K562 (cell line): ENCODE measurements at regions not wholly inside any gene's neighbourhood (a gene's known extent, or its start where the extent isn't known, plus 50 kb on each side); places are given as distances from the start of the nearest gene placed in this dataset.

Experiments used
- ATAC-seq: fragments of 200-7000 bp; cut with Tn5 transposase; 3 replicates; pipeline ENCODE4 v1.9.1; 2020; ENCODE audit warnings: moderate library complexity
- BruUV-seq: library from RNA; stranded (reverse); fragments of 400-500 nt; replicated peaks from 2 replicates; lab custom pipeline; 2021; lab: Mats Ljungman, UMichigan
- CTCF ChIA-PET: fragments of 300-600 bp; formaldehyde crosslinking; extraction: SDS; loops from one replicate; lab custom pipeline; 2021; ENCODE audit warnings: low intra/inter-chr PET ratio; lab: Yijun Ruan, JAX
- POLR2A ChIA-PET: fragments of 300-600, 350-650 bp; sonication (Branson Sonifier 250); formaldehyde crosslinking; extraction: SDS; loops from one replicate; lab custom pipeline; 2021; ENCODE audit warnings: antibody characterized with exemption, inconsistent platforms; lab: Yijun Ruan, JAX
- DNase-seq, 4 experiments: peaks; one replicate each; pipeline versions ENCODE4 v3.0.0 to v3.0.0-alpha.2; 2011 to 2018; ENCODE audit warnings: low spot score in 3 of 4, mixed read lengths in 3 of 4; ENCODE audit errors: extremely low read depth in 1 of 4
- FAIRE-seq: peaks from 2 replicates; lab custom pipeline; 2011; peaks lifted over from hg19 to GRCh38; lab: Jason Lieb, UNC
- H2AFZ ChIP-seq: 2 replicates; pipeline ENCODE4 v1.6.0; 2011; ENCODE audit warnings: low read depth, low read length, control low read depth, inconsistent platforms
- H3K27ac ChIP-seq: fragments of 200-600 bp; 3 replicates; pipeline ENCODE4 v1.8.0; 2011; ENCODE audit warnings: low read depth, mild to moderate bottlenecking, control low read depth, inconsistent platforms, low read length, moderate library complexity, mixed read lengths; ENCODE audit errors: extremely low read depth
- H3K27me3 ChIP-seq, 2 experiments: fragments of 300-600 bp in 1 of 2; 2 replicates in 1 of 2; 3 replicates in 1 of 2; pipeline versions ENCODE4 v1.6.0 to v1.8.0; 2011; ENCODE audit warnings: inconsistent platforms in 2 of 2, low read length in 2 of 2, mild to moderate bottlenecking in 1 of 2, mixed read lengths in 1 of 2, moderate library complexity in 1 of 2; ENCODE audit not compliant: control insufficient read depth in 2 of 2, insufficient read depth in 2 of 2
- H3K36me3 ChIP-seq: fragments of 300-600 bp; 3 replicates; pipeline ENCODE4 v1.8.0; 2011; ENCODE audit warnings: mild to moderate bottlenecking, low read length, inconsistent platforms; ENCODE audit not compliant: control insufficient read depth, insufficient read depth
- H3K4me1 ChIP-seq, 2 experiments: fragments of 200-600 bp in 1 of 2; replicated peaks in 1 of 2; 2 replicates in 1 of 2; 3 replicates in 1 of 2; pipeline versions ENCODE4 v1.5.1 to v1.8.0; 2011; ENCODE audit warnings: inconsistent platforms in 2 of 2, low read length in 2 of 2, mild to moderate bottlenecking in 1 of 2, mixed read lengths in 1 of 2, moderate library complexity in 1 of 2; ENCODE audit not compliant: control insufficient read depth in 2 of 2, insufficient read depth in 2 of 2
- H3K4me2 ChIP-seq: 2 replicates; pipeline ENCODE4 v1.6.1; 2011; ENCODE audit warnings: low read length, control low read depth, inconsistent platforms, mixed read lengths; ENCODE audit not compliant: insufficient read depth
- H3K4me3 ChIP-seq: fragments of 200-600 bp; sonication (generic), shearing (Covaris generic); 2 replicates; pipeline ENCODE4 v1.5.1; 2016; ENCODE audit warnings: control low read depth, inconsistent platforms
- H3K79me2 ChIP-seq: fragments of 200-600 bp; 3 replicates; pipeline ENCODE4 v1.8.0; 2011; ENCODE audit warnings: low read length, inconsistent platforms; ENCODE audit not compliant: control insufficient read depth, insufficient read depth
- H3K9ac ChIP-seq, 2 experiments: 2 replicates each; pipeline versions ENCODE4 v1.6.0 to v1.6.1; 2011; ENCODE audit warnings: low read depth in 2 of 2, low read length in 2 of 2, control low read depth in 1 of 2, inconsistent platforms in 1 of 2, mild to moderate bottlenecking in 1 of 2, mixed read lengths in 1 of 2; ENCODE audit not compliant: insufficient read depth in 1 of 2
- H3K9me1 ChIP-seq: one replicate; pipeline ENCODE4 v1.6.0; 2011; ENCODE audit warnings: inconsistent platforms, mild to moderate bottlenecking, low read length, moderate library complexity; ENCODE audit not compliant: control insufficient read depth, insufficient read depth
- H3K9me3 ChIP-seq: replicated peaks from 2 replicates; pipeline ENCODE4 v1.5.1; 2011; ENCODE audit warnings: low read depth, low read length, inconsistent platforms; ENCODE audit not compliant: control insufficient read depth, insufficient read depth
- H4K20me1 ChIP-seq: replicated peaks from 2 replicates; pipeline ENCODE4 v1.6.1; 2011; ENCODE audit warnings: low read length, inconsistent platforms, mixed read lengths; ENCODE audit not compliant: control insufficient read depth, insufficient read depth
- BCOR ChIP-seq: fragments of 450-650 bp; IDR thresholded peaks from 2 replicates; pipeline ENCODE4 v1.6.1; 2016
- CHD1 ChIP-seq: fragments of 200-600 bp; sonication (generic); IDR thresholded peaks from one replicate; pipeline ENCODE4 v1.6.1; 2012; ENCODE audit warnings: mild to moderate bottlenecking, moderate library complexity, low read length, inconsistent platforms
- FOXP1 ChIP-seq: sonication (generic); formaldehyde crosslinking; IDR thresholded peaks from 2 replicates; pipeline ENCODE4 v1.8.0; 2022; ENCODE audit warnings: mild to moderate bottlenecking, missing genetic modification reagents
- ILF3 ChIP-seq: fragments of 450-650 bp; IDR thresholded peaks from 2 replicates; pipeline ENCODE4 v1.6.1; 2018; ENCODE audit warnings: antibody characterized with exemption, mild to moderate bottlenecking, moderate library complexity, borderline replicate concordance
- MEF2A ChIP-seq: IDR thresholded peaks from 2 replicates; pipeline ENCODE4 v1.6.1; 2011; ENCODE audit warnings: low read depth, mild to moderate bottlenecking, low read length, moderate library complexity; ENCODE audit not compliant: control insufficient read depth
- NBN ChIP-seq: fragments of 450-650 bp; IDR thresholded peaks from 2 replicates; pipeline ENCODE4 v1.6.1; 2016; ENCODE audit warnings: low read depth, mild to moderate bottlenecking
- SAP30 ChIP-seq: fragments of 200-600 bp; sonication (generic); IDR thresholded peaks from 2 replicates; pipeline ENCODE4 v1.6.1; 2012; ENCODE audit warnings: borderline replicate concordance, low read depth, mild to moderate bottlenecking, moderate library complexity, low read length, control low read depth, inconsistent platforms; ENCODE audit not compliant: insufficient read depth, poor library complexity, severe bottlenecking
- XRCC5 ChIP-seq: fragments of 200-400 bp; formaldehyde crosslinking; IDR thresholded peaks from 2 replicates; pipeline ENCODE4 v1.6.1; 2017; ENCODE audit warnings: low read depth, mild to moderate bottlenecking, low read length
- ZNF174 ChIP-seq: fragments of 250-450 bp; sonication (Bioruptor Pico); IDR thresholded peaks from 2 replicates; pipeline ENCODE4 v1.4.0; 2020; ENCODE audit warnings: mild to moderate bottlenecking
- ZNF395 ChIP-seq: fragments of 200-800 bp; sonication (Bioruptor generic); IDR thresholded peaks from 2 replicates; pipeline ENCODE4 v1.6.1; 2017; ENCODE audit warnings: missing genetic modification characterization, missing compliant biosample characterization
- ZNF408 ChIP-seq: fragments of 250-450 bp; sonication (Bioruptor Pico); IDR thresholded peaks from 2 replicates; pipeline ENCODE4 v1.4.0; 2020; ENCODE audit warnings: low read depth, mild to moderate bottlenecking, moderate library complexity
- WGBS: fragments of 100-300 bp; shearing (Covaris generic); methylation state at CpG from one replicate; pipeline ENCODE4 v1.1.6; 2016; ENCODE audit warnings: low coverage, mixed read lengths; ENCODE audit not compliant: insufficient coverage; ENCODE audit errors: missing lambda C conversion rate; 5-methylcytosine and 5-hydroxymethylcytosine counted together
- in situ Hi-C: fragments of 300-500 bp; cut with MboI; formaldehyde crosslinking; loops from 4 replicates; pipeline ENCODE4 v1.15.0; 2018; ENCODE audit warnings: inconsistent platforms, mixed read lengths
- intact Hi-C: fragments of 100-400 bp; cut with micrococcal nuclease; formaldehyde crosslinking; loops from 2 replicates; pipeline ENCODE4 v1.14.2; 2022
- TF ChIP-seq, protein P1 (sequence below): fragments of 450-650 bp; IDR thresholded peaks from 2 replicates; pipeline ENCODE4 v1.6.1; 2016; ENCODE audit warnings: borderline replicate concordance

GRCh38 chr4:45713996-45714395 is 409.9 kb downstream of the GABRG1 start:
- Histone ChIP-seq H3K27me3 (no peaks in the 10 kb centered on the region), H3K9me1 (no peaks in the 10 kb centered on the region), H3K9me3 (0 out of 2 replicates have a peak, but pooled peaks cover 2% of the 10 kb centered on the region), H4K20me1 (no peaks in the 10 kb centered on the region), H3K4me2 (no peak overlapping the region), H3K9ac (no peak overlapping the region), H2AFZ (no peak overlapping the region), H3K4me3 (no peak overlapping the region), H3K27ac (no peak overlapping the region), H3K36me3 (no peaks in the 10 kb centered on the region), H3K4me1 (no peaks in the 10 kb centered on the region), H3K79me2 (no peaks in the 10 kb centered on the region)
- intact Hi-C loops, result no loop called here
- DNase-seq, result no peak
- ChIA-PET CTCF (no interaction called here), POLR2A (no interaction called here)
- 0% methylated on average over 1 of the region's 1 CpG for WGBS
- in situ Hi-C loops, result no loop called here
- ATAC-seq, result no peak
- no TSS peak for BruUV-seq
- FAIRE-seq, result no peak
- TF ChIP-seq ZNF408 (no peak), NBN (no peak), ZNF174 (CRISPR knock-in tag) (no peak), ILF3 (no peak), MEF2A (no peak), SAP30 (no peak), ZNF395 (CRISPR knock-in tag) (no peak), BCOR (no peak), CHD1 (no peak), XRCC5 (no peak), FOXP1 (CRISPR knock-in tag) (no peak)
- TF ChIP-seq, protein P1, sequence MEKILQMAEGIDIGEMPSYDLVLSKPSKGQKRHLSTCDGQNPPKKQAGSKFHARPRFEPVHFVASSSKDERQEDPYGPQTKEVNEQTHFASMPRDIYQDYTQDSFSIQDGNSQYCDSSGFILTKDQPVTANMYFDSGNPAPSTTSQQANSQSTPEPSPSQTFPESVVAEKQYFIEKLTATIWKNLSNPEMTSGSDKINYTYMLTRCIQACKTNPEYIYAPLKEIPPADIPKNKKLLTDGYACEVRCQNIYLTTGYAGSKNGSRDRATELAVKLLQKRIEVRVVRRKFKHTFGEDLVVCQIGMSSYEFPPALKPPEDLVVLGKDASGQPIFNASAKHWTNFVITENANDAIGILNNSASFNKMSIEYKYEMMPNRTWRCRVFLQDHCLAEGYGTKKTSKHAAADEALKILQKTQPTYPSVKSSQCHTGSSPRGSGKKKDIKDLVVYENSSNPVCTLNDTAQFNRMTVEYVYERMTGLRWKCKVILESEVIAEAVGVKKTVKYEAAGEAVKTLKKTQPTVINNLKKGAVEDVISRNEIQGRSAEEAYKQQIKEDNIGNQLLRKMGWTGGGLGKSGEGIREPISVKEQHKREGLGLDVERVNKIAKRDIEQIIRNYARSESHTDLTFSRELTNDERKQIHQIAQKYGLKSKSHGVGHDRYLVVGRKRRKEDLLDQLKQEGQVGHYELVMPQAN, result no peak
